Activated CD4-positive, alpha-beta T cell treated with anti-CD3 and anti-CD28 coated beads, Interleukin-2, Interleukin-6, amounts not matched to agents 100 ng/mL and 50 ng/mL, durations not matched to agents 16 hours and 8 hours (primary cell): ENCODE measurements at regions not wholly inside any gene's neighbourhood (a gene's known extent, or its start where the extent isn't known, plus 50 kb on each side); places are given as distances from the start of the nearest gene placed in this dataset.
"Not testable (repeated sequence)": the region's sequence is repeated elsewhere in the genome, so short reads cannot be mapped to it uniquely, and the experiment has no call there.

ENCODE experiments used
- DNase-seq: peaks from one replicate; pipeline ENCODE4 v3.0.0-alpha.2; 2020

DNA sequence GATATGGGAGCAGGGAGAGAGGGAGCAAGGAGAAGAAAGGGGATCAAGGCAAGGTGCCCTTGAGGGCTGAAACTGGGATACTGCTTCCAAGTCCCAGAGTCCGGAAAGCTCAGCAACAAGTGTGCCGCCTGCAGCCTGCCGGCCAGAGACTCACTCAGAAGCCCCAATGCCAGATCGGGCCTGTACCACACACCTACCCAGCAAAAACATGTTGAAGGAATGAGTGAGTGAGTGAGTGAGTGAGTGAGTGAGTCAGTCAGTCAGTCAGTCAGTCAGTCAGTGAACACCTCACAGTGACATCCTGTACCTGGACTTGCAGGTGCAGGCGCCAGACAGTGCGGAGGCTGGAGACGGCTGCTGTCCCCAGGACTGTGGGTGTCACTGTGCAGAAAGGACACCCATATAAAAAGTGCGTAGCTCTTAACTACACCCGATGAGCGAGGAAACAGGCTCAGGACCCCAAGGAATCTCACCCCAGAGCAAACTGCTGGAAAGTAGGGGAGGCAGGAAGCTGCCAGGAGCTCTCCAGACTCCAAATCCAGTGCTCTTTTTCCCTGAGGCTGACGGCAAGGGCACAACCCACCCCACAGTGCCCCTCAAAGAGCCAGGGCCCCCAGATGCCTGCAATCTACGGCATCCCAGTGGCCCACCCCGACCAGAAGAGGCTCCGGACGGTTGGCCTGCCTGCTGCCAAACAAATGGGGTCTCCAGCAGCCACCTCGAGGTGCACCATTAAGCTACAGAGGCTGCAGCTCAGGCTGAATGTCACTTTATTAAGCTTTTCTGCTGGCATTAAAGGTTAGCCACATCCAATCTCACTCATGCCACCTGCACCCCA lies 261.7 kb downstream of the NPHP4 start:
- DNase-seq: no peak

DNA sequence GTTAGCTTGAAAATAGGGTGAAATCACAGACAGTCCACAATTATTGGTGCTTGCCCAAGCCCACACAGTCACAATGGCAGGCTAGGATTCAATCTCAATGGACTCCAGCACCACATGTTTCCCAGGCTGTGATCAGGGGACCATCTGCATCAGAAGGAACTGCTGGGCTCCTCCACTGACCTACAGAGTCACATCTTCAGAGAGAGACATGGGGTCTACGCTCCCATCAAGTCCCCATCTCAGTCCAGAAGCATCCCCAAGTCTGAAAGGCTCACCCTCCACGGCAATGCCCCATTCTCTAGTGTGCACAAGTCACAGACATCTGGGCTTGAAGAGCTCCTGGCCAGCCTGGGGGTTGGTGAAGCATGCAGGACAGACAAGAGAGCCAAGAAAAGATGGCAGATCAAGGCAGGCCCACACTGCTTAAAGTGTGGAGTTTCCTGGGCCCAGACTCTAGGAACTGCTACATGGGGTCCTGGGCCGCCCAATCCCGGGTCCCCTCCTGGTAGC lies 262.5 kb downstream of the NPHP4 start:
- no peak for DNase-seq

DNA sequence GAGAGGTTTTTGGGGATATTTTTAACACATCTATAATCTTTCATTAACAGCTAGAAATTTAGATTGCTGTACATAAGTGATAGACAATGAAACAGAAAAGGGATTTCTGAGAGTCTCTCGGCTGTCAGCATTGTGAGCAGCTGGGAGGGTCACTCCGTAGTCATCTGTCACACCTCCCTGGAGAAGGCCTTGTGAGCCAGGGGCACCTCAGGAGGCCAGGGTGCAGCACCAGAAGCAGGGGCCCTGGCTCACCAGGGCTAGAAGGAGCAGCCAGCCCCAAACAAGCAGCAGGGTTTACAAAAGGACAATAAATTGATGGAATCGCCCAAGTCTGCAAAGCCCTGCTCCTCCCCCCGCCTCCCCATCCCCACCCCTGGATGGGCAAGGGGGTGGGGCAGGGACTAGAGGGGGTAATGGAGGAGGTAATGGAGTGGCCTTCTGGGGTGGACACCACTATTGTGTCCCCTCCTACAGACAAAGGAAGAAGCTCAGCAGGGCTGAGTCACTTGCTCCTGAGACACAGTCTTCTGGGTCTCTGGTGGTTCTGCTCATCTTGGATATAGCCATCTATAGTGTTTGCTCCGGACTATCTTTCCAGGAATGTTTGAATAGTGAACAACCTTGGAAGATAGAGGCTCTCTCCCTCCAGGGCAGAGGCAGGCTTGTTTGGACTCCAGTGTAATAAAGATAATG lies 263.4 kb downstream of the NPHP4 start:
- DNase-seq: no peak

DNA sequence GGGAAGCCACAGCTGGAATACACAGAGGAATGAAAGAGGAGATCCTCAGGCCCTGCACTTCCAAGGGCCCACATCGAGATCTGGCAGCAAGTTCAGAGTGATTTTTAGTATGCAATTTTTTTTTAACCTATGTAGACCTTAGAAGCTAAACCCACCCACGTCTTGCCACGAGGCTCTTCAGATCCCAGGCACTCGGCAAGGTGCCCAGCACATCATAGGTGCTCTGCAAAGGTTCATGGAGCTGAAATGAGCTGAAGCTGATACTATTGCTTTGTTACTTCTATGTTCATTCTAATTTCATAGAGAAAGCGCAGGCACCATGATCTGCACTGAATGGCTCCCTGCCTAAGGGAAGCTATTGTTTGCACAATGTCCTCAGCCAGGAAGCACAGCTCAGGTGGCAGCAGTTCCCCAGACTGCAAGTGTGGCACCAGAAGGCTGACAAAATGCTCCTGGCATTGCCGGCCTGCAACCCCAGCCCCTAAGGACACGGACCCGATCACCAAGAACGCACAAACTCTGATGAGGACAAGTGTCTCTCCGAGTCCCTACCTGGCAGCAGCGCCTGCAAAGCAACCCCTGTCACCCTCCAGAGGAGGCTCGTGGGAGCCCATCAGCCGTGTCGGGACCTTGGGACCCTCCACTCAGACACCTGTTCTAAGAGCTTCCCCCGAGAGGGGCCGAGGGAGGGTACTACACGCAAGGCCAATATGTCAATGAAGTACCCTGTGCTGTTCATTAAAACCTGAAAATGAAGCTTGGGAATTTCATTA lies 264.2 kb downstream of the NPHP4 start:
- no peak for DNase-seq

DNA sequence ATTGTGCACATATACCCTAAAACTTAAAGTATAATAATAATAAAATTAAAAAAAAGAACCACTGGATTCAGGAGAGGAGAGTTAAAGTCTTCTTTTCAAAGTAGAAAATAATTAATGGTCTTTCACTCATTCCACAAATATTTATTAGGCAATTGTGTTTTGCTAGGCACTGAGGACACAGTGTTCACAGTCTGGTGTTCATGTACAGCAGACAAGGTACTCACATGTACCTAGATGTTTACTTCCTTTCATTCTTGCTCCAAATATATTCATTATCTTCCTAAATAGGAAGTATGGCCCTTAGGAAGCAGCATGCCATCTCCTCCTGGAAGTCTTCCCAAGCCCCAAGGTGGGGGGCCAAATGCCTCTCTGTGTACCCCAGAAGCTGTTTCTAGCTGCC lies 265.0 kb downstream of the NPHP4 start:
- DNase-seq: no peak

DNA sequence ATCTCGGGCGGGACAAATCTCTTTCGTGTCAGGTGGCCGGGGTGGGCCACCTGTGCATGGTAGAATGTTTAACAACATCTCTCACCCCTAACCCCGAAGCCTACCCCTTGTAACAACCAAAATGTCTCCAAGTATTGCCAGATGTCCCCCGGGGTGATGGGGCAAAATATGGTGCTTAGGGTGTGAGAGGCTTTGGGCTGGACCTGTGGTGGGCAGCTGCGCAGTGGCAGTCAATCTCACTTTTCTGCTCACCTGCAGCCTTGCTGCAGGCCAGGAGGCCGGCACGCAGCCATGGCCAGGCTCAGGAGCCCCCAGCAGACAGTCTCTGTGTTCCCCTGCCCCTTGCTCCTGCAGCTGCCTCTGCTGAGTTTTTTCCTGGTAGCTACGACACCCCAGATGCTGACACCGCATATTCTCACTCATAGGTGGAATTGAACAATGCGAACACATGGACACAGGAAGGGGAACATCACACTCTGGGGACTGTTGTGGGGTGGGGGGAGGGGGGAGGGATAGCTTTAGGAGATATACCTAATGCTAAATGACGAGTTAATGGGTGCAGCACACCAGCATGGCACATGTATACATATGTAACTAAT lies 265.5 kb downstream of the NPHP4 start:
- DNase-seq: not testable (repeated sequence)

DNA sequence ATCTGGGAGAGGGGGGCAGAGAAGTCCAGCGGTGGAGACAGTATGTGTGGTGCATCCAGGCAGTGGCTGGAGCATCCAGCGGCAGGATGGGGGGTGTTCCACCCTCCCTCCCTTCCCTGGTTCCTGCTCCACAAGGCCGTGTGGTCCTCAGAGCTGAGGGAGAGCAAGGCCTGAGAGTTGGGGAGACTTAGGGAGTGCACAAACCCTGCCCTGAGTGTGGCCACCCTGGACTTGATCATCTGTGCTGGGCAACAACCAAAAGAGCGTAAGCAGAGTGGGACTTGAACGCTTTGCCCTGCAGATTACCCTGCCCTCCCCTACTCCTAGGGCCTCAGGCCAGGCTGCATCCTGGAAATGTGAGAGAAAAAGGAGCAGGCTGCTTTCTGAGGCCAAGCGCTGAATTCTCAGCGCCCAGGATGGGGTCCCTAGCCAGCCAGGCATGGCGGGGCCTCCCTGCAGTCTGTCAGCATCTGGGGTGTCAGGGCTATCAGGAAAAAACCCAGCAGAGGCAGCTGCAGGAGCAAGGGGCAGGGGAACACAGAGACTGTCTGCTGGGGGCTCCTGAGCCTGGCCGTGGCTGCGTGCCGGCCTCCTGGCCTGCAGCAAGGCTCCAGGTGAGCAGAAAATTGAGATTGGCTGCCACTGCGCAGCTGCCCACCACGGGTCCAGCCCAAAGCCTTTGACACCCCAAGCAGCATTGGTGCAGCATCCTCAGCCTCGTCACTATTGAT lies 266.2 kb downstream of the NPHP4 start:
- no peak for DNase-seq

DNA sequence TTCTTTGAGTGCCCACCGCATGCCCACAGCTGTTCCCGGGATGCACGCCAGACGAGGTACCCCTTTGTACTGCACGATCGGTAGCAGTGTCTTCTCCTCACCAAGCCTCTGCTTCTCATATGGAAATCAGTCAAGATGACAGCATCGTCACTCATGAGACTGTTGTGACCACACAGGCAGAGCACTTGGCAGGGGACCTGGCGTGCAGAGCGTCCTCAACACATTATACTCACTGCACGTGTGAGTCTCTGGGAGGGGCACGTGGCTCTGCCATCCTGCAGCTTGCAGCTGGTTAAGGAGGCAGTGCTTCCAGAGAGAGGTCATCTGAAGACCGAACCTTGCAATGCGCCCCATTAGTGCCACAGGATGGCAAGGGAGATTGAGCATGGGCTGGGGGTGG lies 266.8 kb downstream of the NPHP4 start:
- DNase-seq: no peak

DNA sequence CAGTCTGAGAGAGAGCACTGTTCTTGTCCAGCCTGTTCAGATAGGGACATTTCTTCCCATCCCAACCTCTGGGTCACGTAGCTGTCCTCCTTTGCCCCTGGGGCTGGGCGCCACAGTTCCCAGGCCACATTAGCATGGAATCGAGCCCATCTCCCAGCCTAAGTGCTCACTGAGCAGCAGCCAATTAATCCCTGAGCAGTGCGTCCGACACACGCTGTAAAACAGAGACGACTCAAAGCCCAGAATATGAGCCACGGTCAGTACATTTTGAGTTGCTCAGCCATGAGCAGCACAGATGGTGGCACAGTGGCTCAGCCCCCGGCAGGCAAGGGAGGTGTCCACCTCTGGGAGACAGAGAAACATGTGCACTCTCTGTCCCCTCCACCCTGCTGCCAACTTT lies 267.4 kb downstream of the NPHP4 start:
- no peak for DNase-seq

DNA sequence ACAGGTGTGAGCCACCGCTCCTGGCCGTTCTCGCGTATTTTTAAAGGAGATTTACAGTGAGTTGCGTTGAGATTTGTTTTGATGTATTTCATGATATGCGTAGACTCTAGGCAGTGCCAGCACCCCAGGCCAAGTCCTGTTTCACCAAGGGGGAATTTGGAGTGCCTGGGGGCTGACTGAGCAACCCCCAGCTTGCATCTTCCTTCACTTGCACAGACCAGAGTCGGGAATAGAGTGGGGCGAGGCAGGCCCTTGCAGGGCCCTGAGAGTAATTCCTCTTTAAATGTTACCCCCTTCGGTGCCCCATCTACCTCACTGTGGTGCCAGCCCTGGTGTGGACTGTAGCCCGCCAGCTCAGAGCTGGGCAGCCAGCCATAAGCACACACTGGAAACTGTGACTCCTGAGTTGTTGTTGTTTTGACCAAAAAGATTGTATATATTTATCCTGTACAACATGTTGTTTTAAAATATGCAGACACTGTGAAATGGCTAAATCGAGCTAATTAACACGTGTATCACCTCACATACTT lies 269.5 kb downstream of the NPHP4 start:
- DNase-seq: no peak

DNA sequence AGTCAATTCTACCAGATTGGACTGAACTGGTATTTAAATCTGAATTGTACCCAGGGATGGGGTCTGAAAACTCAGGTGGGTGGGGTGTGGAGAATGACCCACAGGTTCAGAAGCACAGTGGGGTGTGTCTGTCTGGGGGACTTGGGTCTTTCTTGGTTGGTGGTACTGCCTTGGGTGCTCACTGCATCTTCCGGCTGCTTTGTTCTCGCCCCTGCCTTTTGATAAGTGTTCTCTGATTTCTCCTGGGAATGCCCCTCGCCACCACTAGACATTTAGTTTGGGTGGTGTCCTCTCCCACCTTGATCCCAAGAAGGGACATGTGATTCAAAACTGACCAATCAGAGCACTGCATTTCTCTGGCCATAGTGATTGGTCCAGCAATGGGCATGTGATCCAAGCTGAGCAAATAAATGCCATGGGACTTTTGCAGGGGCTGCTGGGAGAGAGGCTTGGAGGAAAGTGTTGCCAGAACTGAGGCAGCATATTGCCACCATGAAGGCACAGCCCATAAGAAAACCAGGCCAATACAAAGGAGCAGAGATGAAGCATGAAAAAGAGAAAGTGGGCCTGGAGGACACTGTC lies 270.5 kb downstream of the NPHP4 start:
- no peak for DNase-seq

DNA sequence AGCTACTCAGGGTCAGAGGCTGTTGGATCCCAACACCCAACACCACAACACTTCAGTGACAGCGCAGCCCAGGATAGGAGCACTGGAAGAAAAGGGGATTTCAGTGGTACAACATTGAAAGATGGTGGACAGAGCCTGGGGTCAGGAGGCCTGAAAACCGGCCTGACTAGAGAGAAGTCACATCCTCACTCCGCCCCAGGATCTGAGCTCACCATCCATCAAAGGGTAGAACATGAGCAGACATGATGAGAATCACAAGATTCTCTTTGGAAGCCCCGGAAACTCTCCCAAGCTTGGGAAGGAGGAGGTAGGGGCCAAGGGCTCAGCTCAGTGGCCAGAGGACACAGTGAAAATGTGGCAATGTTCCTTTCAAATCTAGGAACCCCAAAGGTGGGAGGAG lies 271.3 kb downstream of the NPHP4 start:
- DNase-seq: no peak

DNA sequence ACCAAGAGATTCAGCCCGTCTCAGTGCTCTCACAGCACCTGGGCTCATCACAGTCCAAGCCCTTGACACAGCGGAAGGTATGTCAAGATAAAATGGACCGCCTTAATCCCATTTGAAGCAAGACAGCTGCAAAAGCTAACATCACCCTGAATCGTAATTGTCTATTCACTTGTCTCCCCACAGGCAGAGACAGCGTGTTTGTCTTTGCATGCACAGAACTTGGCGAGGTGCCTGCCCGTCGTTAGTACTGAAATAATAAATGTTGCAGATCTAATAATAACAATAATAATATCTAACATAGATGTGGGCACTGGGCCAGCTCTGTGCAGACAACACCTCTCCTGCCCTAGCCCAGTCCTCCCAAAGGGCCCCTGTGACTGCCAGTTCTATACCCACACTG lies 271.7 kb downstream of the NPHP4 start:
- no peak for DNase-seq

DNA sequence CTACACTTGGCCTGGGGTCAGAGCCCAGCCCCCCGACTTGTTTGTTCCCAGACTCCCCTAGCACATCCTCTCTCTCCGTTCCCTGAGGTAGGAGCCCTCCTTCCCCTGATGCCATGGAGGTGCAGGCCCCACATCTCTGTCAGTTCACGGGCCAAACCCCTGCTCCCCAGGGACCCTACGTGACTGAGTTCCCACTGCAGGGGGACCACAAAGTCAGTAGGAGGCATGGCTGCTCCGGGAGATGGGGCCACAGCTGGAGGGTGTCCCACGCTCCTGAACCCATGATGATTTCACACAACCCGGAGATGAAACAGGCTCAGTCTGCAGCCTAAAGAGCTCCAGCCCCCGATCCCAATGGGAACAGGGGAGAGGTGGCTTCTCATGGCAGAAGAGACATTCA lies 272.2 kb downstream of the NPHP4 start:
- no peak for DNase-seq

DNA sequence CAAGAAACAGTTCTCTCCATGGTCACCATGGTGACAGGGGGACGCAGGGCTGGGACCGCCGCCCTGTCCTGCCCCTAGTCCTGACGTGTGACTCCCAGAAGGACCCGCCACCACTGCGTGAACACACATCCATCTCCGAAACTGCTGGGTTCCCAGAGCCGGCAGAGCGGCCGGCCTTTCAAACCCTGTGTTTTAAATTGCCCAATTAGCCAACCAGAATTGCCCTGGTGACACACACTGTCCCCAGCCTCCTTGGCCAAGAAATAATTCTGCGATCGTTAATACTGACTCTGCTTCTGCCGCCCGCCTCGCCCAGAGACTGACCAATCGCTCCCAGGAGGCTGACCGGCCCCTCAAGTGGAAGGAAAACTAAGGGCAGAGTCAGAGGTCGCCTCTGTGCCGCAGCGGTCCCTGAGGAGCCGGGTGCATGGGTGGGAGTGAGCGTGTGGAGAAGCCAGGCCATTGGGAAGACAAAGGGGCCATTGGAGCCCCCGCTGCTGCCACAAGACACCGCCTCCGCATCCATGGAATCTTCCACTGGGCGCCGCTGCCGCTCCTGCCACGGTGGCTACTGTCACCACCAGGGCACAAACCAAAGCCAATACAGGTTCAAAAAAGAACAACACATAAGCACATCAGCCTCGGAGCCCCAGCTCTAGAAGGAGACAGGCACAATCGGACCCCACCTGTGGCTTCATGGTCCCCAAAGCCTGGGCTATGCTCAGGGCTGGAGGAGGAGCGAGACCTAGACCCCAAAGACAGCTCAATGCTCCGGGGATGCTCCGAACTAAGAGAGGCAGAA lies 273.2 kb downstream of the NPHP4 start:
- no peak for DNase-seq

DNA sequence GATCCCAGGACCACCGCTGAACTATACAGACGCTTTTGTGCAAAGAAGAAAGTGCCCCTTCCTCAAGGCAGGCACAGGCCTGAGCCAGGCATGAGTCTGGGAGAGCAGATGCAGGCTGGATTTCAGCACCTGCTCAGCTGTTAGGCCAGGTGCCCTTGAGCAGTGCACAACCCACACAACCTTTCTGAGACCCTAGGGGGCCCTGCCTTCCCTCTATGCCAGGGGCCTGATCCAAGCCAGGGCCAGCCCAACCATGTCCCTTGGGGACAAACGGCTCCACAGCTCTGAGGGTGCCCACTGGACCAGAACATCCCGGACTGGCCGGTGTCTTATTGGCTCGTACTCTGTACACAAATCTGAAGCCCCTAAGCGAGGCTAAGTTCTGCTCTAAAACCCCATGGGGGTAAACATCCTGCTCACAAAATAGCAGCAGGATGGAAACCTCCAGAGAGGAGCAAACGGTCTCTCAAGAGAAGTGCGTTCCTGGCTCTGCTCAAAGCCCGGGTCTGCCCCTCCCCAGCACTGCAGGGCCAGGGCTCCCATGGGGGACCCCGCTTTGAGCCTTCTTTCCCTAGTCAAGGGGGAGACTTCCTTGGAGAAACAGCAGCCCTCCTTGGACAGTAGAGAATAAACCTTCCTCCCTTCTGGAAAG lies 275.1 kb downstream of the NPHP4 start:
- no peak for DNase-seq

DNA sequence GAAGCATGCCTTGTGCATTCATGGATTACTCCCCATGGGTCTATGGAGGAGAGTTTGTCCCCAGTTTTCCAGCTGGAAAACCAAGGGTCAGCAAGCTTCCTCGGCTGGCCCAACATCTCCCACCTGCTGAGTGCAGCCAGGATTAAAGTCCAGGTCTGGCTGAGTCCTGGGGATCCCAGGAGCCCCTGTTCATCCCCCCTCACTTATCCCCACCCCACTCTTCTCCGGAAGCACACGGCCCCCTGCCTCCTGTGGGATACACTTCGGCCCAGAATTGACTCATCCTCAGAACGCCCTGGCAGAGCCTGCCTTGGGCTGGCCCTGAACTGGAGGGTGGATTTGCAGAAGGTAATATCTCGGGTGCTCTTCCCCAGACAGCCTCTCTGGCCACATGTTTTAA lies 276.1 kb downstream of the NPHP4 start:
- no peak for DNase-seq

DNA sequence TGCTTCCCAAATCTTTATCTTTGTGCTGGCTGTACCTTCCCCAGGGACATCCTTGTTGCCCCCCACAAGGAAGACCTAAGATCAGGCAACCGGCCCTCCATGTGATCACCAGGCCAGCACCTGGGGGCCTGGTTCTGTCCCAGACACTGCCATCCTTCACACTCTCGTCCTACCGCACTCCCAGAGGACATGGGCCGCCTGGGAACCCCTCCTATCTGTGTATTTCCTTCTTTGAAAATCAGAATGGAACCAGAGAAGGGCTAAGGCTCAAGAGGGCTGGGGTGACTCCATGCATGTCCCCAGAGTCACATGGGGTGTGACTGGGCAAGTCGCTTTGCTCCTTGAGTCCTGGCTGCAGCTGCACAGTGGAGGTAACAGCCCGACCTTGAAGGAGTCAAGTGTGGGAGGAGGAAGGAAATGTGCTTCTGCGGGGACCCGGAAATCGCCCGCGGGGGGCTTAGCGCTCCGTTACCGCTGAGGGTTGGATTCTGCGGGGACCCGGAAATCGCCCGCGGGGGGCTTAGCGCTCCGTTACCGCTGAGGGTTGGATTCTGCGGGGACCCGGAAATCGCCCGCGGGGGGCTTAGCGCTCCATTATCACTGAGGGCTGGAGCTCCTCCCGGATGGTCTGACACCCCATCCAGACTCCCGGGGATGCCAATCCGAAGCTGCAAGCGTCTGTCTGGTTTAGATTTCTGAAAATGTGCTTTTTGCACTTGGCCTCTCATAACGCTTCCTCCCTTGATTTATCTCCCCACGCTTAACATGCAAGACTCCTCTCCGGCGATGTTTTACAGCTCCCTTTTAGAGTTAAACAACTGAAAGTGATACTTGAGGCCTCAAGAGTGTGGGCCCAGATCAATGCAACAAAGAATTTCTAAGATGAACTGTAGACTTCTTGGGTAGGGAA lies 278.9 kb downstream of the NPHP4 start:
- no peak for DNase-seq

DNA sequence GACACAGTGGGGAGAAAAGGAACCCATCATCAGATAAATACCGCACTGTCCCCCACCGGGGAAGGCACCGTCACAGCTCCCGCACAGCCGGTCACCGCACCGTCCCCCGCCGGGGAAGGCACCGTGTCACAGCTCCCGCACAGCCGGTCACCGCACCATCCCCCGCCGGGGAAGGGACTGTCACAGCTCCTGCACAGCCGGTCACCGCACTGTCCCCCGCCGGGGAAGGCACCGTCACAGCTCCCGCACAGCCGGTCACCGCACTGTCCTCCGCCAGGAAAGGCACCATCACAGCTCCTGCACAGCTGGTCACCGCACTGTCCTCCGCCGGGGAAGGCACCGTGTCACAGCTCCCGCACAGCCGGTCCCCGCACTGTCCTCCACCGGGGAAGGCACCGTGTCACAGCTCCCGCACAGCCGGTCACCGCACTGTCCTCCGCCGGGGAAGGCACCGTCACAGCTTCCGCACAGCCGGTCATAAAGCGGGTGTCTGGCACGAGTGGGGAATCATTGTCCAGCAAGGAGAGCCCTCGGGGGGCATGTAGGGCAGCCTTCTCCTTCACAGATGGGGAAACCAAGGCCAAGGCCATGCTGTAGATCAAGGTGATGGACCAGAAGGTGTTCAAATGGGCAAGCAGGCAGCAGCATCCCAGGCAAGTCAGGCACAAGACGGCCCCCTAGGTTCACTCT lies 280.1 kb downstream of the NPHP4 start:
- DNase-seq: no peak
